ENCODE measurements at regions not wholly inside any gene's neighbourhood (a gene's known extent, or its start where the extent isn't known, plus 50 kb on each side); places are given as distances from the start of the nearest gene placed in this dataset.
A peak's percentile ranks its signal among the peaks of the same experiment; 100 is the strongest.

DNA sequence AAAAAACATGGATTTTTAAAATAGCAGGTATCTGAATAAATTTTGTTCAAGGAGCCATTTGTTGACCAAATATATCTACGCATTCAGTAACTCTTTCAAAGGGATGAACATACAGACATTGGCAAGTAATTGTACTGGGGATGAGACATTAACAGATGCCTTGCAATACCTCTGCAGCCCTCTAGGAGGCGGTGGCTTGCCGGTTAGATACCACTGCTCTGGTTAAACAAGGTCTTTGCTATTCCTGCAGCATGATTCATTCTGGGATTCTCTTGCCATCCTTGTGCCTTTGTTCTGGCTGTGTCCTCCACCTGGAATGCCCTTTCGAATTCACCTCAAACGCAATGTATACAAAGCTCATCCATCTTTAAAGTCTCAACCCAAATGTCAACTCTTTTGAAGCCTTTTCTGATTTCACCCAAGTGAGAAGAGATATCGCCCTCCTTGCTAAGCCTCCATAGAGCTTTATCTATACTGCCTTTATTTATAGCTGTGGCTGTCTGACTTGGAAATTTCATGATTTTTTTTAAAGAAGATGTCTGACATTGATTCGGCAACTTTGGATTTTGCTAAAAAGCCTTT is 131.0 kb upstream of the SRRM4 start:
- no peak for DNase-seq

DNA sequence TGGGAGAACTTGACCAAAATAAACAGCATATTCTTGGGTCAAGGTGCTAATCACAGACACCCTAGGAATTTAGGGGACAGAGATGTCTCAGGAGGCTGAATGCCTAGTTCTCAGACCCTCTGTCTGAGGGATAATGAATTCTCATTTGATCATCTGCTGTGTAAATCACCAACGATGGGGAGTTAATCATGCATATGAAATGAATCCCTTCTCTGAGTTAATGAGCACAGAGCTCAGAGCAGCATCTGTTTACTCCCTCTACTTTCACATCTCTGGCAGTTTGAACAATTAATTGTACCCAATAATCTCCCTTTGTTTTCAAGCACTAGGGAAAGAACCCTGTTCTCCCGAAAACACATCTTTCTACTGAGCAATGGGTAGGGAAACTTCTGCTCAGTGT is 129.4 kb upstream of the SRRM4 start:
- no peak for DNase-seq

DNA sequence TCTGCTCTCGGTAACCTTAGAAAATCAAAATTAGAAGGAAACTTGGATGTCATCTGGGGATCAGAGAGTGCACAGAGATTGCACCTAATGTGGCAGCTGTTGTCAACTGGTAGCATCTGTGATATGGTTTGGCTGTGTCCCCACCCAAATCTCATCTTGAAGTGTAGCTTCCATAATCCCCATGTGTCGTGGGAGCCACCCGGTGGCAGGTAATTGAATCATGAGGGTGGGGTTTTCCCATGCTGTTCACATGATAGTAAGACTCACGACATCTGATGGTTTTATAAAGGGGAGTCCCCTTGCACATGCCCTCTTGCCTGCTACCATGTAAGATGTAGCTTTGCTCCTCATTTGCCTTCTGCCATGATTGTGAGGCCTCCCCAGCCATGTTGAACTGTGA is 127.7 kb upstream of the SRRM4 start:
- DNase-seq = no peak

DNA sequence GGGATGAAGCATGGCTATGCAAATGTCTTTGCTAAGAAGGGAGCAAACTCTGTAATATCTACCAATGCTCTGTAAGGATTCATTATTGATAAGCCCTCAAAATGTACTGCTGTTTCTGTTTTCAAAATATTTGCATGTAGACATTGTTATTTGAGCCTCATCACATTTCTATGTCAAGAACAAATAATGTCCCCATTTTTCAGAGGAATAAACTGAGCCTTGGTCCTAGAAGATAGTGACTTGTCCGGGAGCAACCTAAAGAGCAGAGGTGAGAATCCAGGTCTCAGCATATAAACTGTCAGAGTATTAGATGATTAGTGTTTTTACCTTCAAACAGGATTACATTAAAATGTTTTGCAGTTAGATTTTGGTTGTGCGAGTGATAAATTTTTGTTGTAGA is 125.5 kb upstream of the SRRM4 start:
- DNase-seq = no peak

GRCh38 chr12:118866346-118866745 is 115.0 kb upstream of the SRRM4 start:
- peak; percentile 9 for DNase-seq

- no peak for DNase-seq
Observed at GRCh38 chr12:118870551-118870950, 110.8 kb upstream of the SRRM4 start.

DNA sequence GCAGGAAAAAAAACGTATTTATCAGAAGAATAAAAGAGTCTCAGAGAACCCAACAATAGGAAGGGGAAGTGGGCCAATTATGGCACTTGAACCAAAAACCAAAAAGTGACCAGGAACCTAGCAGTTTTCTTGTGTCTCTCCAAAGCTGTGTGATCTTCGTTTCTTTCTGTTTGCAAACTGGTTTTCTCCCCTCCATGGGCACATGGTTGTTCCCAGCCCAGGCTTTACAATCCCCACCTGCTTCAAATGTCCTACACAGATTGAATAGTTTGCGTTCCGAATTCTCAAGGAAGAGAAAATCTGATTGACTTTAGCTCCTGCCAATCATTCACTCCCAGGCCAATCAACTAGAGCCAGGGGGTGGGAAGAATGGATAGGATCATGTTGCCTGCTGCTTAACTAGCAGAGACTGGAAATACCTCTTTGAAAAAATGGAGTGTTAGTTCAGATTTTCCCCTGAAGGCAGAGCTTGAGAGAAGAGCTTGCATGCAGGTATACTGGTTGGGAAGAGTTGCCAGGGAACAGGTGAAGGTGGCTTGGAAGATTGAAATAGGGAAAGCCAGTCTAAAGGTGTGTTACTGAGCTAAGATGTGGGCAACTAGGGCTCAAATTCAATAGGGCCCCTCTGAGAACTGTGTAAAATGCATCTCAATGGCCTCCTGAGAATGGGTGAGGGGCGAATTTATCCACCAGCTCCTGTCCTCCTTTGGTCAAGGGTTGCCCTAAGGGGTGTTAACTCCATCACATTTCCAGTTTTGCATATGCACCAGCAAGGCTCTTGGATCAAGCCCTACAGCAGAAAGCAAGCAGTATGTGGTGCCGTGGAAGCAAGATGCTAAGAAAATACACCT is 106.4 kb upstream of the SRRM4 start:
- no peak for DNase-seq

GRCh38 chr12:118880720-118881493 is 100.4 kb upstream of the SRRM4 start:
- no peak for DNase-seq

- no peak for DNase-seq
Observed at GRCh38 chr12:118884226-118884625, 97.1 kb upstream of the SRRM4 start.

GRCh38 chr12:118900993-118901392 is 80.3 kb upstream of the SRRM4 start:
- DNase-seq = no peak

GRCh38 chr12:118908811-118909210 is 72.5 kb upstream of the SRRM4 start:
- DNase-seq = no peak

GRCh38 chr12:118912697-118913270 is 68.6 kb upstream of the SRRM4 start:
- no peak for DNase-seq

DNA sequence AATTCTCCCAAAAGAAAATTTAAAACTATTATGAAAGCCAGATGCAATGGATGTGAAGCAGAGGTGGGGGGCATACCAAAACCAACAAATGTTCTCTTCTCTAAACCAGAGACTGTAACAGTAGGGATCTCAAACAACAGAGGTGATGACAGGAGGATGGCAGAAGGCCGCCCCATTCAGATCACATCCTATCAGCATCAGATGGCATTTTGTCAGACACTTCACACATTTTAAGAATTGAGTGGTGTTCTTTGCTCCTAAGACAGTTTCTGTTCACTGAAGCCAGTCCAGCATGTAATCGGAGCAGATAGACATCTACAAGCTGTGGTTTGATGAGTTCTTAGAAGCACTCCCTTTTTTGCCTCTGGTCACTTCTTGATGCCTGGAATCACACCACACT is 59.6 kb upstream of the SRRM4 start:
- no peak for DNase-seq

DNA sequence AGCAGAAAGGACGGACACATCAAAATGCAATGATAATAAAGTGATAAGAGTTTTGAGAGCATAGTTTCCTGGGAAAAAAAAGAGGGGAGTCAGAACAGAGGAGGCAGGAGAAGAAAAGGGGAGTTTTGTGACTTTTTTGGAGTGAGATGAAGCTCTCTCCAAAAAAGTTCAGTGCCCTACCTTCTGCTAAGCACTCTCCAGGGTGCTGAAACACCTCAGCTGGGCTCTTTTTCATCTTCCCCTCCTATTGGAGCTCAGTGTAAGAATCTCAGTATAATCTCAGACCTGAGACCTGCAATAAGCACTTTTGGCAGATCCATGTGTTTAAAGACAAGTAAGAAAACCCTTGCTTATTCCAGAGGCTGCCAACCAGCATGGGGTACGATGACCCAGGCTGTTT is 58.9 kb upstream of the SRRM4 start:
- DNase-seq = peak; percentile 15

- no peak for DNase-seq
Observed at GRCh38 chr12:118925407-118925806, 55.9 kb upstream of the SRRM4 start.

DNA sequence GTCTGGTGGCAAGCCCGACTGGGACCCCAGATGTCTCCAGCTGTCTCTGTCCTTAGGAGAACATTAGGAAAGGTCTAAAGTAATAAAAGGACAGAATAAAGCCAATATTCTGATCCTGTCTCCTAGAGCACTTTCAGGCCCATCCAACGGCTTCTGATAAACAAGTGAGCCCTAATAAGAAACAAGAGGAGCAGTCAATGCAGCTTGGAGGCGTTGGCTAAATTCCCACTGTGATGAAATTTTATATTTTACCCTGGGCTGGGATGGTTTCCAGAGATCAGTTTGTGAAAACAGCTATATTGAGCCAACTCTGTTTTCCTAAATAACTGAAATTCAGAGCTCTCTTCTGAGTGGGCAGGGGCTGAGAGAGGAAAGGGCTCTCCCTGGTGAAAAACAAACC is 55.5 kb upstream of the SRRM4 start:
- DNase-seq = no peak

Data from renal pelvis (tissue), 1 donor.